Neural progenitor cell (in vitro differentiated cells): ENCODE measurements at regions not wholly inside any gene's neighbourhood (a gene's known extent, or its start where the extent isn't known, plus 50 kb on each side); places are given as distances from the start of the nearest gene placed in this dataset.

Experiments
- DNase-seq: peaks from one replicate; pipeline ENCODE4 v3.0.0-alpha.2; 2016; ENCODE audit warnings: low spot score
- H2AFZ ChIP-seq: fragments of 200-600 bp; sonication (generic); replicated peaks from 2 replicates; pipeline ENCODE4 v1.6.1; 2016; ENCODE audit warnings: antibody characterized with exemption
- H3F3A ChIP-seq: fragments of 200-600 bp; sonication (generic); 2 replicates; pipeline ENCODE4 v1.6.1; 2016; ENCODE audit warnings: antibody characterized with exemption, low read depth
- H3K27ac ChIP-seq: fragments of 200-600 bp; sonication (generic); 2 replicates; pipeline ENCODE4 v1.5.1; 2016; ENCODE audit warnings: mild to moderate bottlenecking
- H3K27me3 ChIP-seq: fragments of 200-600 bp; sonication (generic); 2 replicates; pipeline ENCODE4 v1.6.1; 2016; ENCODE audit warnings: mild to moderate bottlenecking, moderate library complexity
- H3K36me3 ChIP-seq: fragments of 200-600 bp; sonication (generic); 2 replicates; pipeline ENCODE4 v1.5.1; 2016
- H3K4me1 ChIP-seq: fragments of 200-600 bp; sonication (generic); 2 replicates; pipeline ENCODE4 v1.6.1; 2016; ENCODE audit warnings: mixed run types
- H3K4me2 ChIP-seq: fragments of 200-600 bp; sonication (generic); 2 replicates; pipeline ENCODE4 v1.6.1; 2016
- H3K4me3 ChIP-seq: fragments of 200-600 bp; sonication (generic); 2 replicates; pipeline ENCODE4 v1.5.1; 2016
- H3K79me2 ChIP-seq: fragments of 200-600 bp; sonication (generic); 2 replicates; pipeline ENCODE4 v1.6.1; 2016; ENCODE audit warnings: low read depth
- H3K9ac ChIP-seq: fragments of 200-600 bp; sonication (generic); 2 replicates; pipeline ENCODE4 v1.6.1; 2016
- H3K9me3 ChIP-seq: fragments of 200-600 bp; sonication (generic); 2 replicates; pipeline ENCODE4 v1.5.1; 2016; ENCODE audit warnings: low read depth
- H4K20me1 ChIP-seq: fragments of 200-600 bp; sonication (generic); 2 replicates; pipeline ENCODE4 v1.6.1; 2016; ENCODE audit warnings: low read depth
- H3K27ac Mint-ChIP-seq: 3 replicates; pipeline ENCODE4 v1.8.0; 2021; ENCODE audit warnings: mixed read lengths
- H3K27me3 Mint-ChIP-seq: 2 replicates; pipeline ENCODE4 v1.8.0; 2022; ENCODE audit warnings: low read depth, mild to moderate bottlenecking, inconsistent platforms, moderate library complexity, mixed read lengths; ENCODE audit not compliant: insufficient read depth
- H3K36me3 Mint-ChIP-seq: 3 replicates; pipeline ENCODE4 v1.8.0; 2021; ENCODE audit warnings: mixed read lengths
- H3K4me1 Mint-ChIP-seq: 3 replicates; pipeline ENCODE4 v1.8.0; 2021; ENCODE audit warnings: mixed read lengths
- H3K4me3 Mint-ChIP-seq: 3 replicates; pipeline ENCODE4 v1.8.0; 2021; ENCODE audit warnings: mild to moderate bottlenecking, moderate library complexity, mixed read lengths
- H3K9me3 Mint-ChIP-seq: 3 replicates; pipeline ENCODE4 v1.8.0; 2020; ENCODE audit warnings: mixed read lengths
- CTCF ChIP-seq: fragments of 200-600 bp; sonication (generic); IDR thresholded peaks from 2 replicates; pipeline ENCODE4 v1.5.1; 2017; ENCODE audit warnings: antibody characterized with exemption, mild to moderate bottlenecking
- EZH2 ChIP-seq: fragments of 200-600 bp; sonication (generic); IDR thresholded peaks from 2 replicates; pipeline ENCODE4 v1.6.1; 2017; ENCODE audit warnings: antibody characterized with exemption, mild to moderate bottlenecking, moderate library complexity
- EZH2phosphoT487 ChIP-seq: fragments of 200-600 bp; sonication (generic); IDR thresholded peaks from 2 replicates; pipeline ENCODE4 v1.6.1; 2017; ENCODE audit warnings: antibody characterized with exemption

- Histone ChIP-seq H3K9ac (no peak overlapping the region), H3K27ac (no peak overlapping the region), H3K9me3 (no peaks in the 10 kb centered on the region), H3K4me3 (no peak overlapping the region), H3K4me2 (no peak overlapping the region), H4K20me1 (no peaks in the 10 kb centered on the region), H3F3A (no peaks in the 10 kb centered on the region), H2AFZ (no peak overlapping the region), H3K4me1 (no peaks in the 10 kb centered on the region), H3K36me3 (no peaks in the 10 kb centered on the region), H3K27me3 (no peaks in the 10 kb centered on the region), H3K79me2 (no peaks in the 10 kb centered on the region)
- DNase-seq: no peak
- no peaks in the 10 kb centered on the region for H3K4me1 Mint-ChIP-seq
- H3K36me3 Mint-ChIP-seq: no peaks in the 10 kb centered on the region
- H3K27me3 Mint-ChIP-seq: peaks cover 5% of the 10 kb centered on the region
- H3K9me3 Mint-ChIP-seq: peaks cover 2% of the 10 kb centered on the region
- H3K4me3 Mint-ChIP-seq: no peak overlapping the region
- no peak overlapping the region for H3K27ac Mint-ChIP-seq
- TF ChIP-seq EZH2 (no peak), EZH2phosphoT487 (no peak), CTCF (no peak)
Measured at GRCh38 chr10:23968301-23968700, 240.6 kb upstream of the KIAA1217 start.

GRCh38 chr10:23974746-23975272 is 234.1 kb upstream of the KIAA1217 start:
- Histone ChIP-seq H3K9ac (no peak overlapping the region), H3K27me3 (no peaks in the 10 kb centered on the region), H3K9me3 (no peaks in the 10 kb centered on the region), H4K20me1 (no peaks in the 10 kb centered on the region), H3K4me3 (no peak overlapping the region), H3K4me2 (no peak overlapping the region), H3K36me3 (no peaks in the 10 kb centered on the region), H3K27ac (no peak overlapping the region), H3K79me2 (no peaks in the 10 kb centered on the region), H2AFZ (no peak overlapping the region), H3K4me1 (no peaks in the 10 kb centered on the region), H3F3A (no peaks in the 10 kb centered on the region)
- Mint-ChIP-seq H3K4me1 (peaks cover 7% of the 10 kb centered on the region), H3K27ac (no peak overlapping the region), H3K27me3 (peaks cover 3% of the 10 kb centered on the region), H3K4me3 (no peak overlapping the region), H3K36me3 (no peaks in the 10 kb centered on the region), H3K9me3 (peaks cover 2% of the 10 kb centered on the region)
- no peak for TF ChIP-seq CTCF
- no peak for TF ChIP-seq EZH2phosphoT487
- no peak for TF ChIP-seq EZH2
- DNase-seq: no peak

GRCh38 chr10:23975431-23975830 is 233.5 kb upstream of the KIAA1217 start:
- Histone ChIP-seq H3K4me1 (no peaks in the 10 kb centered on the region), H3K9me3 (no peaks in the 10 kb centered on the region), H3K4me3 (no peak overlapping the region), H3K79me2 (no peaks in the 10 kb centered on the region), H3K9ac (no peak overlapping the region), H4K20me1 (no peaks in the 10 kb centered on the region), H2AFZ (no peak overlapping the region), H3K4me2 (no peak overlapping the region), H3K27me3 (no peaks in the 10 kb centered on the region), H3F3A (no peaks in the 10 kb centered on the region), H3K27ac (no peak overlapping the region), H3K36me3 (no peaks in the 10 kb centered on the region)
- no peak overlapping the region for H3K27ac Mint-ChIP-seq
- TF ChIP-seq CTCF (no peak), EZH2phosphoT487 (no peak), EZH2 (no peak)
- peaks cover 2% of the 10 kb centered on the region for H3K9me3 Mint-ChIP-seq
- no peaks in the 10 kb centered on the region for H3K36me3 Mint-ChIP-seq
- peaks cover 13% of the 10 kb centered on the region for H3K4me1 Mint-ChIP-seq
- no peak for DNase-seq
- no peaks in the 10 kb centered on the region for H3K27me3 Mint-ChIP-seq
- no peak overlapping the region for H3K4me3 Mint-ChIP-seq
